ENCODE measurements at regions not wholly inside any gene's neighbourhood (a gene's known extent, or its start where the extent isn't known, plus 50 kb on each side); places are given as distances from the start of the nearest gene placed in this dataset.

DNA sequence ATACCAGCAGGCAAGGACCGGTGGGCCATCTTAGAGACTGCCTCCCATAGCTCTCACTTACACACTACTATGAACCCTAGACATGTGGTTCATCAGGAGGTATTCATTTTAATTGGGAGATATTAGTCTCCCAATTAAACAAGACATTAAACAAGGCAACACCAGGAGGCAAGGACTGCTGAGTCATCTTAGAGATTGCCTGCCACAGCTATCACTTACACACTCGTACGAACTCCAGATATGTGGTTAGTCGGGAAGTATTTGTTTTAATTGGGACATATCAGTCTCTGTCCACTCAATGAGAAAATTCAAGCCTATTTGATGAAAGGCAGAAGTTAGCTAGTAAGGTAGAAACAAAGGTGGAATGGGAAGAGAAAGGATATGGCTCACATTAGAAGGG lies 343.9 kb downstream of the NFIB start:
- ChIA-PET POLR2A (no interaction called here), CTCF (no interaction called here)
- no peaks in the 10 kb centered on the region for H3K9me3 ChIP-seq (ENCODE audit: control insufficient read depth, insufficient read depth, low read depth, low read length)
- intact Hi-C loops (cut with micrococcal nuclease; ENCODE audit: unreplicated experiment) (no loop called here), in situ Hi-C loops (cut with HindIII; ENCODE audit: low pct_unique_long_range_greater_than_20kb, low sequenced_read_pairs) (no loop called here)
- no peaks in the 10 kb centered on the region for H3K36me3 ChIP-seq (ENCODE audit: control insufficient read depth, insufficient read depth, low read length)
- TF ChIP-seq POLR2AphosphoS5 (IDR thresholded peaks at IDR 0.05; ENCODE audit: low read depth, low read length) = no peak
- TF ChIP-seq, protein P1, sequence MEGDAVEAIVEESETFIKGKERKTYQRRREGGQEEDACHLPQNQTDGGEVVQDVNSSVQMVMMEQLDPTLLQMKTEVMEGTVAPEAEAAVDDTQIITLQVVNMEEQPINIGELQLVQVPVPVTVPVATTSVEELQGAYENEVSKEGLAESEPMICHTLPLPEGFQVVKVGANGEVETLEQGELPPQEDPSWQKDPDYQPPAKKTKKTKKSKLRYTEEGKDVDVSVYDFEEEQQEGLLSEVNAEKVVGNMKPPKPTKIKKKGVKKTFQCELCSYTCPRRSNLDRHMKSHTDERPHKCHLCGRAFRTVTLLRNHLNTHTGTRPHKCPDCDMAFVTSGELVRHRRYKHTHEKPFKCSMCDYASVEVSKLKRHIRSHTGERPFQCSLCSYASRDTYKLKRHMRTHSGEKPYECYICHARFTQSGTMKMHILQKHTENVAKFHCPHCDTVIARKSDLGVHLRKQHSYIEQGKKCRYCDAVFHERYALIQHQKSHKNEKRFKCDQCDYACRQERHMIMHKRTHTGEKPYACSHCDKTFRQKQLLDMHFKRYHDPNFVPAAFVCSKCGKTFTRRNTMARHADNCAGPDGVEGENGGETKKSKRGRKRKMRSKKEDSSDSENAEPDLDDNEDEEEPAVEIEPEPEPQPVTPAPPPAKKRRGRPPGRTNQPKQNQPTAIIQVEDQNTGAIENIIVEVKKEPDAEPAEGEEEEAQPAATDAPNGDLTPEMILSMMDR (IDR thresholded peaks at IDR 0.05) = no peak
- no peak for TF ChIP-seq TCF7L2 (IDR thresholded peaks at IDR 0.05; ENCODE audit: low read depth, low read length)
- TF ChIP-seq, protein P2, sequence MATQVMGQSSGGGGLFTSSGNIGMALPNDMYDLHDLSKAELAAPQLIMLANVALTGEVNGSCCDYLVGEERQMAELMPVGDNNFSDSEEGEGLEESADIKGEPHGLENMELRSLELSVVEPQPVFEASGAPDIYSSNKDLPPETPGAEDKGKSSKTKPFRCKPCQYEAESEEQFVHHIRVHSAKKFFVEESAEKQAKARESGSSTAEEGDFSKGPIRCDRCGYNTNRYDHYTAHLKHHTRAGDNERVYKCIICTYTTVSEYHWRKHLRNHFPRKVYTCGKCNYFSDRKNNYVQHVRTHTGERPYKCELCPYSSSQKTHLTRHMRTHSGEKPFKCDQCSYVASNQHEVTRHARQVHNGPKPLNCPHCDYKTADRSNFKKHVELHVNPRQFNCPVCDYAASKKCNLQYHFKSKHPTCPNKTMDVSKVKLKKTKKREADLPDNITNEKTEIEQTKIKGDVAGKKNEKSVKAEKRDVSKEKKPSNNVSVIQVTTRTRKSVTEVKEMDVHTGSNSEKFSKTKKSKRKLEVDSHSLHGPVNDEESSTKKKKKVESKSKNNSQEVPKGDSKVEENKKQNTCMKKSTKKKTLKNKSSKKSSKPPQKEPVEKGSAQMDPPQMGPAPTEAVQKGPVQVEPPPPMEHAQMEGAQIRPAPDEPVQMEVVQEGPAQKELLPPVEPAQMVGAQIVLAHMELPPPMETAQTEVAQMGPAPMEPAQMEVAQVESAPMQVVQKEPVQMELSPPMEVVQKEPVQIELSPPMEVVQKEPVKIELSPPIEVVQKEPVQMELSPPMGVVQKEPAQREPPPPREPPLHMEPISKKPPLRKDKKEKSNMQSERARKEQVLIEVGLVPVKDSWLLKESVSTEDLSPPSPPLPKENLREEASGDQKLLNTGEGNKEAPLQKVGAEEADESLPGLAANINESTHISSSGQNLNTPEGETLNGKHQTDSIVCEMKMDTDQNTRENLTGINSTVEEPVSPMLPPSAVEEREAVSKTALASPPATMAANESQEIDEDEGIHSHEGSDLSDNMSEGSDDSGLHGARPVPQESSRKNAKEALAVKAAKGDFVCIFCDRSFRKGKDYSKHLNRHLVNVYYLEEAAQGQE (IDR thresholded peaks at IDR 0.05; ENCODE audit: insufficient read depth in 1 of 2, low read depth in 2 of 2, low read length in 1 of 2) = no peak
- no TSS peak for BruUV-seq (replicated peaks)
- H3K4me1 ChIP-seq (ENCODE audit: control insufficient read depth, insufficient read depth, low read length) = no peaks in the 10 kb centered on the region
- H3K4me3 ChIP-seq (ENCODE audit: low read depth in 2 of 2, low read length in 2 of 2) = no peak overlapping the region
- no peak for DNase-seq (ENCODE audit: low read depth, low spot score)
- H3K27ac ChIP-seq (ENCODE audit: low read length) = no peak overlapping the region
- no peak for ATAC-seq
- H3K27me3 ChIP-seq (ENCODE audit: control insufficient read depth, insufficient read depth, low read length) = no peaks in the 10 kb centered on the region

DNA sequence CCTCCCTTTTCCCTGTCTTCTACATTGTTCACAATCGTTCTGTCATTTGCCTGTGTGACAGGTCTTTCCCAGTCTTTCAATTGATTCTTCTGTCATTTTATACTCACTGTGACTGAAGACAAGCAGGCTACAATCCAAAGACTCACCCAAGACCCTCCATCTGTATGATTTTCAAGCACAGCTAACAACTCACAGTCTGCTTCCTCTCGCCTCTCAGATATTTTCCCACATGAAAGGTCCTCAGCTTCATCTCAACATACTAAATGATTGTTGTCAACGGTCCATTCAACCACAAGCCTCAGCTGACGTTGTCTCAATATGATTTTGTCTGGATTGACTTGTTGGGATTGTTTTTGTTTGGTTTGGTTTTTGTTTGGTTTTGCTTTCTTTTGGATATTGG lies 346.5 kb downstream of the NFIB start:
- Histone ChIP-seq H3K4me3 (ENCODE audit: low read depth in 2 of 2, low read length in 2 of 2) (no peak overlapping the region), H3K36me3 (ENCODE audit: control insufficient read depth, insufficient read depth, low read length) (no peaks in the 10 kb centered on the region), H3K4me1 (ENCODE audit: control insufficient read depth, insufficient read depth, low read length) (no peaks in the 10 kb centered on the region), H3K27me3 (ENCODE audit: control insufficient read depth, insufficient read depth, low read length) (no peaks in the 10 kb centered on the region), H3K27ac (ENCODE audit: low read length) (no peak overlapping the region), H3K9me3 (ENCODE audit: control insufficient read depth, insufficient read depth, low read depth, low read length) (no peaks in the 10 kb centered on the region)
- ChIA-PET CTCF (no interaction called here), POLR2A (no interaction called here)
- TF ChIP-seq POLR2AphosphoS5 (IDR thresholded peaks at IDR 0.05; ENCODE audit: low read depth, low read length) = no peak
- no peak for TF ChIP-seq SIN3A (IDR thresholded peaks at IDR 0.05; ENCODE audit: borderline replicate concordance, insufficient read depth, low read depth, low read length)
- no peak for TF ChIP-seq TCF7L2 (IDR thresholded peaks at IDR 0.05; ENCODE audit: low read depth, low read length)
- TF ChIP-seq, protein P1 (IDR thresholded peaks at IDR 0.05) = no peak
- TF ChIP-seq, protein P2 (IDR thresholded peaks at IDR 0.05; ENCODE audit: insufficient read depth in 1 of 2, low read depth in 2 of 2, low read length in 1 of 2) = no peak
- BruUV-seq (replicated peaks) = no TSS peak
- in situ Hi-C loops (cut with HindIII; ENCODE audit: low pct_unique_long_range_greater_than_20kb, low sequenced_read_pairs) = no loop called here
- ATAC-seq = no peak
- no peak for DNase-seq (ENCODE audit: low read depth, low spot score)
- intact Hi-C loops (cut with micrococcal nuclease; ENCODE audit: unreplicated experiment) = no loop called here
